ENCODE measurements at regions not wholly inside any gene's neighbourhood (a gene's known extent, or its start where the extent isn't known, plus 50 kb on each side); places are given as distances from the start of the nearest gene placed in this dataset.
A peak's percentile ranks its signal among the peaks of the same experiment; 100 is the strongest.
"Not testable (repeated sequence)": the region's sequence is repeated elsewhere in the genome, so short reads cannot be mapped to it uniquely, and the experiment has no call there.

GRCh38 chr13:39803156-39803555 is 147.7 kb downstream of the COG6 start:
- DNase-seq = no peak

- no peak for DNase-seq
These were observed 148.4 kb downstream of the COG6 start for GRCh38 chr13:39803851-39804250.

GRCh38 chr13:39804332-39805210 is 149.1 kb downstream of the COG6 start:
- DNase-seq = peak; percentile 3

GRCh38 chr13:39809466-39809865 is 154.0 kb downstream of the COG6 start:
- no peak for DNase-seq

- no peak for DNase-seq
These were observed 154.8 kb downstream of the COG6 start for GRCh38 chr13:39810091-39810877.

- no peak for DNase-seq
These were observed 155.6 kb downstream of the COG6 start for GRCh38 chr13:39811051-39811450.

DNA sequence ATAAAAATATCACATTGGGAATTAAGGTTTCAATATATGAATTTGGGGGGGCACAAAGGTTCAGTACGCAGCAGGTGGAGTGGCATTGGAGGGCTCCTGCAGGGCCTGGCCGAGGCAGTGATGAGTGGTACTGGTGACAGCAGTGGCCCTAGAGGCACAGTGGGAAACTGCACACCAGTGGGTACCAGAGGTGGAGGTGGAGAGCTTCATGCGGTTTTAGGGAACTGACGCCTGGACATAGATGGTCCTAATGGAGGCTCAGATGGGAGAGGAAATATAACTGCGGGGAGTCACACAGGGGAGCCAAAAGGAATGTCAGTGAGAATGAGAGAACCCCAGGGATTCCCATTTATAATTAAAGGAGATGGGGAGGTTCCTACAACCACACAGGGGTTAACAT is 156.2 kb downstream of the COG6 start:
- DNase-seq = no peak

DNA sequence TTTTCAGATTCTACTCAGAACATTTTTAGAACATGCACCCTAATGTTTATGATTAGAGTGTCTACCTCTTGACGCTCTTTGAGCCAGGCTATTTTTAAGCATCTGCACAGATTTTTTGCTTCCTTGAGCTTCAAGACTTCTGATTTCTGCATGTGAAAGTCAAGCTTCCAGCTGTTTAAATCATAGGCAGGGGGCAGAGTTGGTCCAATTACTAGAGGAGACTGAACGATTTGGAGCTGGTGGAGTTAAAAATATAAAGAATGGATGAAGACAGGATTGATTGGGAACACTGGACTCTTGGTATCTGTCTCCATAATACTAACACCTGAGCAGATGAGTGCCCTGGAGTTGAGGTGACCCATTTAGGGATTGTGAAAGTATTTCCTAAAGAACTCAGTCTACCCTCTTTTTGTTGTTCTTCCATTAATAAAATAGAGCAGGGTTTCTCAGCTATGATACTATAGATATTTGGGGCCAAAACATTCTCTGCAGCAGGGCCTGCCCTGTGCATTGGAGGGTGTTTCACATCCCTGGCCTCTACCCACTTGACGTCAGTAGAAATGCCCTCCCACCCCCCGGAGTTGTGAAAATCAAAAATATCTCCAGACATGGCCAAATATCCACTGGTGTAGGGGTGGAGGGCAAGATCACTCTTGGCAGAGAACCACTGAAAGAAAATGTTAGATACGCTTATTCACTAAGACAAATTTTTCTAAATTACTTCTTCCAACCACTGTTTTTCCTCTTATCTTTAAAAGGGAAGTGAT is 160.1 kb downstream of the COG6 start:
- no peak for DNase-seq

DNA sequence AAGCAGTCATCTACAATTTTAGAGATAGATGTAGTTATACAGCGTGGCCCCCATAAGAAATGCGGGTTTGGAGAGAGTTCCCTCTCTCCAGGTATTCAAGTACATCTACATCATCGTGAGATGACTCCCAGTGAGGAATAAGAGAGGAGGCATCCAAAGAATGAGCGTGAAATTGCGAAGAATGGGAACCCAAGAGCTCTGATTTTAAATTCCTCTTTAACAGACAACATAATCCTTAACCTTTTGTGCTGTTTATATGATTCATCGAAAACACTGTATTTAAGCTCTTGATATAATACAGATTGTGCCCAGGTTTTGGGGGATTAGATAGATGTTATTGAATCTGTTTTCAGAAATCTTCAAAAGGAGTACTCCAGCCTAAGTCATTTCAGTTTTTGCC is 161.5 kb downstream of the COG6 start:
- DNase-seq = no peak

- DNase-seq = no peak
These were observed 163.5 kb downstream of the COG6 start for GRCh38 chr13:39818953-39819352.

DNA sequence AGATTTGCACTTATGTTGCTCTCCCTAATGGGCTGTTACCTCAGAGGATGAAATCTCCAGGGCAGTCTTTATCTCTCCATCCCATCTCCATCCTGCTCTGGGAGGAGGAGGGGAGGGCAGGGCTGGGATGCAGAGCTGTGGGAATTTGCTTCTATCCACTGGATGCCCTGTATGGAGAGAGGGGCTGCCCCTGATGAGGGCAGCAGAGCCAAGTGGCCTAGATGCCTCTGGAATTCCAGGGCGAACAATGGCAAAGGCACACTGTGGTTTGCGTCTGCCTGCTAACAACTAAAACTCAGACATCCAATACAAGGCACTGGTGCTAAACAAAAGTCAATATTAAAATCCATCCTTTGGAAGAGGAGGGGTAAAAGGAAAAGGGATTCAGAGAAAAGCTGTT is 165.1 kb downstream of the COG6 start:
- DNase-seq = no peak

DNA sequence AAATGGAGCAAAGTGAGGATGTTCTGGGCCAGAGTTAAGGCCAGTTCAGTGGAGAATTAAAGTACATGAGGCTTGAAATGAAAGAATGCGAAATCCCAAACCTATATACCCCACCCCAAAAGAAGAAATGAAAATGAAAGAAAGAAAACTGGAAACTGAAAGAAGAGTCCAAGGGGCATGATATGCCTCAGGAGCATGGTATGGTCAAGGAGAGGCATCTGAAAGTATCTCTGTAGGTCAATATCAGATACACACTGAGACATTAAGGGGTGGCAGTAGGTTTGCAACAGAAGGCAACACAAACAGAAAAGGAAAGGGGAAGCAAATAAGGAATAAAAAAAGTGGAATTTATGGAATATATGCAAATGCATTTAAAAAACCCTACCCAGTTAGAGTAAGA is 166.5 kb downstream of the COG6 start:
- no peak for DNase-seq

DNA sequence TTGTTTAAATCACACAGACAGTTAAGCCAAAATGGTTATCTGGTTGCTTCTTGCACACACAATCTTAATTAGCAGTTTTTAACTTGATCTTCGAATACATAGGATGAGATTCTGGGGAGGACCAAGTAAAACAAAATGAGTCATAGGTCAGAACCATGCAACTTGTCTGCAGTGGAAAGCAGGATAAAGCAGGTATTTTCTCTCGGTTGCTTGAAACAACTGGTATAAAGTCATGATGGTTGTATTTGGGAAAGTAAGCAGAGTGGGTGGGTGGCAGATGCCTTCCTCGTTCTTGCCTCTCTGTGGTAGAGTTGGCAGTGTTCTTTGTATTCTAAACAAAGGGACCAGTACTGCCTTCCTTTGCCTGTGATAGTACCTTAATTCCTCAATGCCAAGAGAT is 167.0 kb downstream of the COG6 start:
- no peak for DNase-seq

DNA sequence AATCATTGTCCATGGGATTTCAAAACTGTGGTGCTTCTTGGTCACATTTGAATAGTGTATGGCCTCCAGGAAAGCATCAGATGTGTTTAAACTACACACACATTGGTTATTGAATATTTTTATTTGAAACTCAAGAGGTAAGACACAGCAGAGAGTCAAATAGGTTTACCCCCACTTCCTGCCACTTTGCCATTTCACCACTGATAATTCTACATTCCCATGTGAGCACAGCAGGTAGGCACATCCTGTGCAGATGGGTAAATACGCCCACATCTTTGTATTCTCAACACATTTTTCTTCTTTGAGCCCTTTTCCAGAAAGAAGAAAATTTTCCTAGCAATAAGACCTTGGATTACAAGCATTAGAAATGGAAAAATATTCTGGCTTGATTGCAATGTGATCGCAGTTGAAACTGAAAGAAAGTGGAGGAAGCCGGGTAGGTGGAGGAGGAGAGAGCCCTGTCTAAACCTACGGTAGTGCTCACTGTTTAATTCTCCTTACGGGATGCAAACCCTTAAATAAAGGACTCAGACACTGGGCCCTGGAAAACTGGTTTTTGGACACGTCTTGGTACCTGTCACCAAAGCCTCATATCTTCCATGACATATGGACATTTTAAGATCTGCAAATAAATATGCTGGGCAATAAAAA is 167.7 kb downstream of the COG6 start:
- no peak for DNase-seq

GRCh38 chr13:39825886-39826285 is 170.4 kb downstream of the COG6 start:
- no peak for DNase-seq

- no peak for DNase-seq
These were observed 179.8 kb downstream of the COG6 start for GRCh38 chr13:39835253-39835652.

- DNase-seq = peak; percentile 19
These were observed 180.6 kb downstream of the COG6 start for GRCh38 chr13:39836038-39836437.

- not testable (repeated sequence) for DNase-seq
These were observed 182.4 kb downstream of the COG6 start for GRCh38 chr13:39837866-39838265.

DNA sequence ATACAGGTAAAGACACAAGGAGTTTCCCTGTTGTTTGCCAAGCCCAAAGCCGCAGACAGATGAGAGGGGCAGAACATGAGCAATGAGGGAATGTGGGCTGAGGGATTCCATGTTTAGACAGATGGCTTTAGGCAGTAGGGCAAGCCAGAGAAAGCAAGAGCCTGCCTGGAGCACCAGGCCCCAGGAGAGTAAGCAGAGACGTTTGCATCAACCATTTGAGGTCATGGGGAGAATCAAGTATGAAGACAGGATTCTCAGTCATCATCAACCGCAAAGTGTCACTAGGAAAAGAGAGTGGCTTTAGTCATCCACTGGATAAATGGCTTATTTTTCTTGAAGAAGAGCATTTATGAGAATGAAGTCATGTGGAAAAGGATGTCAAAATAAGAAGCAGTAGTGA is 184.7 kb downstream of the COG6 start:
- no peak for DNase-seq

GRCh38 chr13:39847336-39847735 is 191.9 kb downstream of the COG6 start:
- no peak for DNase-seq

GRCh38 chr13:39855236-39855635 is 199.8 kb downstream of the COG6 start:
- no peak for DNase-seq

DNA sequence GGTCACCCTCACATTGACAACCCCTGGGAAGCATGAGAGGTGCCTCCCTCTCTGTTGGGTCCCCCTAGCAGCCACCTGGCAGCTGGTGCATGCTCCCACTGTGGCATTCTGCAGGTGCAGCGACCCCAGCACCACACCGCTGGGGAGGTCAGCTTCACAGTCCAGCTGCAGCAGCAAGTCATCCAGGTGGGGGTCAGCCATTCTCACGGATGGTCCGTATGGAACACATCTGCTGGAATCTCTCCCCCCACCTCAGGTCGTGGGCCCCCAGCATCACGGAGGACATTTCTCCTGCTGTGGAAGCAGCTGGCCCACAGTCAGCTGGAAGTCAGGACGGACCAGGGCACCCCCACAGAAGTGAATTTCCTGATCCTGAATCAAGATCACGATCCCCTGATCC is 201.3 kb downstream of the COG6 start:
- no peak for DNase-seq

DNA sequence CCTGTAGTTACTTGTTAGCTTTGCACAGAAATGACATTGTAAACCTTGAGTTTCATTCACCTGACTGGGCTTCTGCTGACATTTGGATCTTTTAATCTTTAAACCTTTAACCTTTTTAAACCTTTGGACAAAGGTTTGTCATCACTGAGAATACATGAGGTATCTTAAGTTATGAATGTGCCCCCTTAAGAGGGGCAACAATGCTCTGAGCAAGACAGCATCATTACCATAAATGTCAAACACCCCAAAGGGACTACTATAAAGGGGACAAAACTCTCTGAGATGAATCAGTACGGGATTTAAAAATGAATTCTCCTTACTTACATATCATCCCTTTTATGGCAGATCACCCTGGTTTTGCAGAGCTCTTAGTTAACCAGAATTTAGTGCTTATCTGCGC is 203.3 kb downstream of the COG6 start:
- DNase-seq = no peak

All from activated CD4-positive, alpha-beta T cell treated with anti-CD3 and anti-CD28 coated beads, Interleukin-2, Interleukin-6, amounts not matched to agents 100 ng/mL and 50 ng/mL, durations not matched to agents 16 hours and 8 hours (primary cell).